NAMALWA (cell line): ENCODE measurements at regions not wholly inside any gene's neighbourhood (a gene's known extent, or its start where the extent isn't known, plus 50 kb on each side); places are given as distances from the start of the nearest gene placed in this dataset.

ENCODE experiments used
- DNase-seq: peaks from one replicate; pipeline ENCODE4 v3.0.0-alpha.2; 2015; ENCODE audit warnings: low spot score

- no peak for DNase-seq
These were observed 107.5 kb downstream of the CYSLTR2 start for GRCh38 chr13:48761256-48761655.

- DNase-seq: peak; percentile 93
These were observed 115.5 kb downstream of the CYSLTR2 start for GRCh38 chr13:48769107-48769704.

GRCh38 chr13:48770372-48770771 is 116.6 kb downstream of the CYSLTR2 start:
- DNase-seq: no peak

GRCh38 chr13:48772908-48773307 is 119.2 kb downstream of the CYSLTR2 start:
- no peak for DNase-seq

- no peak for DNase-seq
These were observed 120.0 kb downstream of the CYSLTR2 start for GRCh38 chr13:48773531-48774275.

GRCh38 chr13:48775285-48775684 is 121.6 kb downstream of the CYSLTR2 start:
- no peak for DNase-seq

- no peak for DNase-seq
These were observed 122.1 kb downstream of the CYSLTR2 start for GRCh38 chr13:48775804-48776203.

GRCh38 chr13:48776401-48776800 is 122.7 kb downstream of the CYSLTR2 start:
- no peak for DNase-seq

- no peak for DNase-seq
These were observed 124.9 kb downstream of the CYSLTR2 start for GRCh38 chr13:48778610-48779009.

- DNase-seq: no peak
These were observed 127.1 kb downstream of the CYSLTR2 start for GRCh38 chr13:48780713-48781341.

GRCh38 chr13:48782429-48782840 is 128.7 kb downstream of the CYSLTR2 start:
- DNase-seq: no peak

- DNase-seq: peak; percentile 74
These were observed 129.5 kb downstream of the CYSLTR2 start for GRCh38 chr13:48783181-48783630.

- DNase-seq: no peak
These were observed 130.0 kb downstream of the CYSLTR2 start for GRCh38 chr13:48783695-48784230.

- no peak for DNase-seq
These were observed 131.3 kb downstream of the CYSLTR2 start for GRCh38 chr13:48784916-48785548.

GRCh38 chr13:48790199-48790598 is 136.5 kb downstream of the CYSLTR2 start:
- DNase-seq: no peak

- DNase-seq: no peak
These were observed 137.2 kb downstream of the CYSLTR2 start for GRCh38 chr13:48790966-48791365.

- no peak for DNase-seq
These were observed 143.4 kb downstream of the CYSLTR2 start for GRCh38 chr13:48797127-48797526.

GRCh38 chr13:48797761-48798160 is 144.0 kb downstream of the CYSLTR2 start:
- DNase-seq: no peak

GRCh38 chr13:48798180-48798579 is 144.5 kb downstream of the CYSLTR2 start:
- no peak for DNase-seq

- DNase-seq: no peak
These were observed 147.5 kb downstream of the CYSLTR2 start for GRCh38 chr13:48801255-48801654.

GRCh38 chr13:48804821-48805601 is 151.3 kb downstream of the CYSLTR2 start:
- DNase-seq: no peak

- no peak for DNase-seq
These were observed 152.8 kb downstream of the CYSLTR2 start for GRCh38 chr13:48806522-48806921.
